HepG2 (cell line): ENCODE measurements at regions not wholly inside any gene's neighbourhood (a gene's known extent, or its start where the extent isn't known, plus 50 kb on each side); places are given as distances from the start of the nearest gene placed in this dataset.

ENCODE experiments used
- ATAC-seq: fragments of 200-7000 bp; cut with Tn5 transposase; 3 replicates; pipeline ENCODE4 v1.9.1; 2020; ENCODE audit warnings: mild to moderate bottlenecking, moderate library complexity
- BruUV-seq: library from RNA; stranded (reverse); fragments of 400-500 nt; replicated peaks from 2 replicates; lab custom pipeline; 2021; lab: Mats Ljungman, UMichigan
- CTCF ChIA-PET: fragments of 300-600 bp; formaldehyde crosslinking; extraction: SDS; loops from one replicate; lab custom pipeline; 2021; ENCODE audit warnings: low total read pairs, inconsistent platforms, low intra/inter-chr PET ratio; lab: Yijun Ruan, JAX
- POLR2A ChIA-PET: fragments of 350-600 bp; sonication (Branson Sonifier 250); formaldehyde crosslinking; loops from one replicate; lab custom pipeline; 2020; ENCODE audit warnings: antibody characterized with exemption, inconsistent platforms; lab: Yijun Ruan, JAX
- DNase-seq: peaks from one replicate; pipeline ENCODE4 v3.0.0-alpha.2; 2015; ENCODE audit warnings: low spot score
- FAIRE-seq: peaks from 3 replicates; lab custom pipeline; 2011; peaks lifted over from hg19 to GRCh38; lab: Jason Lieb, UNC
- H2AFZ ChIP-seq: one replicate; pipeline ENCODE4 v1.6.1; 2011; ENCODE audit warnings: low read length, inconsistent platforms
- H3K27ac ChIP-seq: fragments of 300-600 bp; 3 replicates; pipeline ENCODE4 v1.8.0; 2011; ENCODE audit warnings: mixed run types, mild to moderate bottlenecking, mixed read lengths, low read length, inconsistent platforms; ENCODE audit not compliant: insufficient read depth; ENCODE audit errors: extremely low read length
- H3K27me3 ChIP-seq, 2 experiments: fragments of 200-600 bp in 1 of 2; 2 replicates in 1 of 2; 3 replicates in 1 of 2; pipeline versions ENCODE4 v1.6.0 to v1.8.0; 2011; ENCODE audit warnings: low read length in 2 of 2, mild to moderate bottlenecking in 2 of 2, moderate library complexity in 2 of 2, inconsistent platforms in 1 of 2; ENCODE audit not compliant: insufficient read depth in 2 of 2, control insufficient read depth in 1 of 2
- H3K36me3 ChIP-seq, 2 experiments: fragments of 200-600 bp in 1 of 2; replicated peaks in 1 of 2; 2 replicates in 1 of 2; 3 replicates in 1 of 2; pipeline versions ENCODE4 v1.5.1 to v1.8.0; 2011; ENCODE audit warnings: low read length in 2 of 2, inconsistent platforms in 1 of 2; ENCODE audit not compliant: insufficient read depth in 2 of 2, control insufficient read depth in 1 of 2
- H3K4me1 ChIP-seq: 2 replicates; pipeline ENCODE4 v1.5.1; 2012; ENCODE audit warnings: low read length, inconsistent platforms; ENCODE audit not compliant: insufficient read depth
- H3K4me2 ChIP-seq: 2 replicates; pipeline ENCODE4 v1.6.0; 2011; ENCODE audit warnings: low read depth, low read length, inconsistent platforms
- H3K4me3 ChIP-seq, 3 experiments: fragments of 200-600 bp in 1 of 3; sonication (generic), shearing (Covaris generic) in 1 of 3; replicated peaks in 1 of 3; 2 replicates each; pipeline ENCODE4 v1.5.1; 2011 to 2016; ENCODE audit warnings: low read length in 3 of 3, inconsistent platforms in 2 of 3, low read depth in 2 of 3, mild to moderate bottlenecking in 2 of 3, control low read depth in 1 of 3, mixed read lengths in 1 of 3; ENCODE audit not compliant: insufficient read depth in 1 of 3
- H3K79me2 ChIP-seq: one replicate; pipeline ENCODE4 v1.6.1; 2011; ENCODE audit warnings: low read length, inconsistent platforms; ENCODE audit not compliant: insufficient read depth
- H3K9ac ChIP-seq: 2 replicates; pipeline ENCODE4 v1.6.0; 2011; ENCODE audit warnings: mild to moderate bottlenecking, low read depth, low read length, inconsistent platforms; ENCODE audit not compliant: insufficient read depth
- H3K9me3 ChIP-seq: 2 replicates; pipeline ENCODE4 v1.5.1; 2012; ENCODE audit warnings: mild to moderate bottlenecking, low read length
- H4K20me1 ChIP-seq: 2 replicates; pipeline ENCODE4 v1.6.0; 2011; ENCODE audit warnings: inconsistent platforms, mild to moderate bottlenecking, low read length, moderate library complexity; ENCODE audit not compliant: insufficient read depth
- BRF2 ChIP-seq: sonication (generic); formaldehyde crosslinking; IDR thresholded peaks from 2 replicates; pipeline ENCODE4 v1.8.1; 2022; ENCODE audit warnings: mild to moderate bottlenecking, missing genetic modification reagents
- FOSL2 ChIP-seq: sonication (generic); formaldehyde crosslinking; IDR thresholded peaks from 2 replicates; pipeline ENCODE4 v1.4.0; 2020; ENCODE audit warnings: missing genetic modification reagents
- NBN ChIP-seq: fragments of 450-650 bp; conservative IDR thresholded peaks from 2 replicates; pipeline ENCODE4 v1.6.1; 2017
- TEAD3 ChIP-seq: optimal IDR thresholded peaks from 2 replicates; pipeline ENCODE3; 2016; ENCODE audit warnings: borderline replicate concordance
- TFAP4 ChIP-seq: sonication (generic); IDR thresholded peaks from 2 replicates; pipeline ENCODE4 v1.6.1; 2016; ENCODE audit warnings: low read depth, borderline replicate concordance
- ZNF616 ChIP-seq: sonication (generic); formaldehyde crosslinking; IDR thresholded peaks from 2 replicates; pipeline ENCODE4 v1.5.0; 2020; ENCODE audit warnings: low read depth, mild to moderate bottlenecking, missing genetic modification reagents
- WGBS: methylation state at CpG from one replicate; pipeline ENCODE4 v1.1.6; 2017; ENCODE audit warnings: low lambda C conversion rate; 5-methylcytosine and 5-hydroxymethylcytosine counted together
- in situ Hi-C: cut with HindIII; loops from 2 replicates; pipeline ENCODE4 v1.10.0; 2017; ENCODE audit warnings: low pct_unique_long_range_greater_than_20kb; ENCODE audit not compliant: extremely low pct_ligation_motif_present
- intact Hi-C: fragments of 100-400 bp; cut with micrococcal nuclease; formaldehyde crosslinking; loops from one replicate; pipeline ENCODE4 v1.10.0; 2022; ENCODE audit not compliant: unreplicated experiment

- in situ Hi-C loops (no loop called here), intact Hi-C loops (no loop called here)
- Histone ChIP-seq H3K4me3 (no peak overlapping the region), H2AFZ (no peak overlapping the region), H3K27ac (no peak overlapping the region), H4K20me1 (0 out of 2 replicates have a peak, but pooled peaks cover 8% of the 10 kb centered on the region), H3K9me3 (no peaks in the 10 kb centered on the region; the same call in 1 of the 2 replicates), H3K27me3 (peaks cover 7 to 44% of the 10 kb centered on the region in 2 experiments; a peak in 4 of 5 replicates), H3K4me1 (no peaks in the 10 kb centered on the region), H3K79me2 (no peaks in the 10 kb centered on the region), H3K4me2 (no peak overlapping the region), H3K36me3 (no peaks in the 10 kb centered on the region), H3K9ac (no peak overlapping the region)
- ATAC-seq (no peak), DNase-seq (no peak), FAIRE-seq (no peak)
- whole genome bisulfite sequencing, result 0% methylated on average over 3 of the region's 4 CpGs
- ChIA-PET POLR2A (no interaction called here), CTCF (no interaction called here)
- TF ChIP-seq TFAP4 (no peak), TEAD3 (CRISPR knock-in tag) (no peak), NBN (no peak), ZNF616 (CRISPR knock-in tag) (no peak), BRF2 (no peak)
- BruUV-seq, result no TSS peak
These were observed 58.4 kb downstream of the KLHDC7A start for GRCh38 chr1:18539171-18539570.

- ChIA-PET CTCF (no interaction called here), POLR2A (no interaction called here)
- Histone ChIP-seq H3K4me1 (no peaks in the 10 kb centered on the region), H2AFZ (no peak overlapping the region), H3K4me2 (no peak overlapping the region), H3K4me3 (no peak overlapping the region), H3K36me3 (no peaks in the 10 kb centered on the region), H3K9ac (no peak overlapping the region), H3K27ac (no peak overlapping the region), H3K9me3 (no peaks in the 10 kb centered on the region; the same call in 1 of the 2 replicates), H3K79me2 (no peaks in the 10 kb centered on the region), H4K20me1 (0 out of 2 replicates have a peak, but pooled peaks cover 8% of the 10 kb centered on the region), H3K27me3 (peaks cover 7 to 44% of the 10 kb centered on the region in 2 experiments; a peak in 4 of 5 replicates)
- no peak for ATAC-seq
- no peak for TF ChIP-seq FOSL2 (CRISPR knock-in tag)
- BruUV-seq, result no TSS peak
- DNase-seq, result no peak
- intact Hi-C loops (no loop called here), in situ Hi-C loops (no loop called here)
- no peak for FAIRE-seq
- WGBS, result 0% methylated on average over 2 of the region's 3 CpGs
These were observed 59.5 kb downstream of the KLHDC7A start for GRCh38 chr1:18540136-18540765.
